IPS DF 4.7 (cell line): ENCODE measurements at regions not wholly inside any gene's neighbourhood (a gene's known extent, or its start where the extent isn't known, plus 50 kb on each side); places are given as distances from the start of the nearest gene placed in this dataset.
"Not testable (repeated sequence)": the region's sequence is repeated elsewhere in the genome, so short reads cannot be mapped to it uniquely, and the experiment has no call there.

ENCODE experiments used
- DNase-seq: peaks from one replicate; pipeline ENCODE4 v3.0.0-alpha.2; 2013; ENCODE audit warnings: low spot score; ENCODE audit errors: extremely low read depth

DNA sequence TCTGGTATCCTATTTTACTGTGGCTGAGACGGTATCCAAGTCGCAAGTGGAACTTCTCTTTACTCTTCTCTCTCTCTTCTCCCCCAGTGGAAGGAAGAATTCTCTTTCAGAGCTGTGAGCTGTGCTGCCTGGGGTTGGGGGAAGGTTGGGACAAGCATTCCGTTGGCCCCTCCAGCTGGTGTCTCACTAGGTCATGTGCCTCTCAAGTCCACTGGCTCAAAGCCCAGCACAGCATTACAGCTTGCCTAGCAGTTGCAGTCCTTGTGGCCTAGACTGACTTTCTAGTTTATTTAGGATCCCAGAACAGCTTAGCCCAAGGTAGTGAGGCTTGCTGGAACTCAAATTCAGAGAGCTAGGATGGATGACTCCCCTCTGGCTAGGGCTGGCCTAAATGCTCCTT lies 76.1 kb upstream of the SPATA16 start:
- DNase-seq: no peak

DNA sequence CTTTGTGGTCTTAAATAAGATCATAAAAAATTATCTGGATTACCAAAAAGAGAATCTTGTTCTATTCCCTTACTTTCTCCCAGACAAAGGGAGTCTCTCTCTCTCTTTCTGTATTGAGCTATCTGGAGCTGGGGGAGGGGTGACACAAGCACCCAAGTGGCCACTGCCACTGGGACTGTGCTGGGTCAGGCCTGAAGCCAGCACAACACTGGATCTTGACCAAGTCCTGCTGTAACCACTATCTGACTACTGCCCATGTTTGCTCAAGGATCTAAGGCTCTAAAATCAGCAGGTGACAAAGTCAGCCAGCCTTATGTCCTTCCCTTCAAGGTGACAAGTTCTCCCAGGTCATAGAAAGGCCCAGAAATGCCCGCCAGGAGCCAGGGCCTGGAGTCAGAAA lies 75.0 kb upstream of the SPATA16 start:
- no peak for DNase-seq

DNA sequence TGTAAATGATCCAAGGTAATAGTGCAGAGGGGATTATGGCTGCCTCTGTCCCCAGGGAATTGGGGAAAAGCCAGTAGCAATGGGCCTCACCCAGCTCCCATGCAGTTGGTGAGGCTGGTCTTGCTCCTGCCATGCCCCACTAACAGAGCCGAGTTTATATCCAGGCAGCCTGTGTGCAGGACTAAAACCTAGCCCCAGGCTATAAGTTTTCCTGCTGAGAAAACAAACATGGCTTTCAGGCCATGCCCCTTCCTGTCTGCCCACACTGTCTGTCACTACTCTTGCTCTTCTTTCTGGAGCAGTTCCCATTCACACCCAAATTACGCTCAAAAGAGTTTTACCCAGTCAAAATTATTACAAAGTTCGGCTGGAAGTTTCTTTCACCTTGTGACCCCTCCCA lies 73.5 kb upstream of the SPATA16 start:
- DNase-seq: no peak

DNA sequence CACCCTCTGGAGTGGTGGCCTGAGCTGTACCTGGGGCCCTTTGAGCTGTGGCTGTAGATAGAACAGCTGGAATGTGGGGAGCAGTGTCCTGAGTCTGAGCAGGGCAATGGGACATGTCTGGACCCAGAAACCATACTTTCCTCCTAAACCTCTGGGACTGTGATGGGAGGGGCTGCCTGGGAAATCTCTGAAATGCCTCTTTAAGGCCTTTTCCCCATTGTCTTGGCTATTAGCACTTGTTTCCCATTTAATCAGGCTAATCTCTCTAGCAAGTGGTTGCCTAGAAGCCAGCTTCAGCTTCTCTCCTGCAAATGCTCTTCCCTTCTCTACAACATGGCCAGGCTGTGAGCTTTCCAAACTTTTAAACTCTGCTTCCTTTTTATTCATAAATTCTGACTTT lies 58.5 kb upstream of the SPATA16 start:
- DNase-seq: no peak

DNA sequence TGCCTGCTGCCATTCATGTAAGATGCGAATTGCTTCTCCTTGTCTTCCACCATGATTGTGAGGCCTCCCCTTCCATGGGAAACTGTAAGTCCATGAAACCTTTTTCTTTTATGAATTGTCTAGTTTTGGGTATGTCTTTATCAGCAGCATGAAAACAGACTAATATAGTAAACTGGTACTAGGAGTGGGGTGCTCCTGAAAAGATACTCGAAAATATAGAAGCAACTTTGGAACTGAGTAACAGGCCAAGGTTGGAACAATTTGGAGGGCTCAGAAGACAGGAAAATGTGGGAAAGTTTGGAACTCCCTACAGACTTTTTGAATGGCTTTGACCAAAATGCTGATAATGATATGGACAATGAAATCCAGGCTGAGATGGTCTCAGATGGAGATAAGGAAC lies 53.8 kb upstream of the SPATA16 start:
- DNase-seq: not testable (repeated sequence)

DNA sequence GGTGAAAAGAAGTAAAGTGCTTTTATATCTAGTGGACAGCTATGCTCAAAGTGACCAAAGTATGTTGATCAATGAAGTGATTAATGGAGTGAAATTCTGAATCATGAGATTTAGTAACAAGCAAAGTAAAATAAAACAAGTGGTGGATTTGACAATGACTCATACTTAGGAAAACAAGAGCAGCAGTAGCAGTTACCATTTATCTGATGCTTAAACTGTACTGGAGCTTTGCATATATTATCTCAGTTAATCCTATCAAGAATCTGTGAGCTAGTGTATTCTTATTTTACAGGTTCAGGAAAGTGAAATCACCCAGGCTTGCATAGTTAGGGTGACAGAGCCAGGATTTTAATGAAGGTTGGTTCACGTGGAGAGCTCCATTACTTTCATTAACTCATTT lies 50.6 kb upstream of the SPATA16 start:
- DNase-seq: no peak
